ENCODE measurements at regions not wholly inside any gene's neighbourhood (a gene's known extent, or its start where the extent isn't known, plus 50 kb on each side); places are given as distances from the start of the nearest gene placed in this dataset.
"Not testable (repeated sequence)": the region's sequence is repeated elsewhere in the genome, so short reads cannot be mapped to it uniquely, and the experiment has no call there.

DNA sequence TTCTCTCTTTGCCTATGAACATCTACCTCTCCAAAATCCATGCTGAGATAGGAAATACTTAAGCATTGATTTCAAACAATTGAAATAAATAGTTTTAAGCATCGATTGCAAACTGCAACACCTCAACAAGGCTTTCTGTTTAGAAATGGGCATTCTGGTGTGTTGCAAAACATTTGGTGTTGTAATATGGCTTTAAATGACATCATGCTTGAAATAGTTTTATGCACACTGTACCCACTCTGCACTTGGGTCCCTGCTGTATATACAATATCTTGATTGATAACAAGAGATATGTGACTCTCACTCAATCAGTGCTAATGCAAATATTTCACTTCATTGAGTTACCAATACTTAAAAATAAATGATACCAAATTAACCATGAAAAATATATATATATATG, 964.9 kb upstream of the GRIA3 start:
- DNase-seq (ENCODE audit: low spot score in 2 of 2) = no peak
- 61 to 79% methylated on average over 1 of the region's 1 CpG for WGBS, 2 donors
- intact Hi-C loops (cut with DNase I; ENCODE audit: low total_unique reads) = no loop called here
- TF ChIP-seq, protein P1, sequence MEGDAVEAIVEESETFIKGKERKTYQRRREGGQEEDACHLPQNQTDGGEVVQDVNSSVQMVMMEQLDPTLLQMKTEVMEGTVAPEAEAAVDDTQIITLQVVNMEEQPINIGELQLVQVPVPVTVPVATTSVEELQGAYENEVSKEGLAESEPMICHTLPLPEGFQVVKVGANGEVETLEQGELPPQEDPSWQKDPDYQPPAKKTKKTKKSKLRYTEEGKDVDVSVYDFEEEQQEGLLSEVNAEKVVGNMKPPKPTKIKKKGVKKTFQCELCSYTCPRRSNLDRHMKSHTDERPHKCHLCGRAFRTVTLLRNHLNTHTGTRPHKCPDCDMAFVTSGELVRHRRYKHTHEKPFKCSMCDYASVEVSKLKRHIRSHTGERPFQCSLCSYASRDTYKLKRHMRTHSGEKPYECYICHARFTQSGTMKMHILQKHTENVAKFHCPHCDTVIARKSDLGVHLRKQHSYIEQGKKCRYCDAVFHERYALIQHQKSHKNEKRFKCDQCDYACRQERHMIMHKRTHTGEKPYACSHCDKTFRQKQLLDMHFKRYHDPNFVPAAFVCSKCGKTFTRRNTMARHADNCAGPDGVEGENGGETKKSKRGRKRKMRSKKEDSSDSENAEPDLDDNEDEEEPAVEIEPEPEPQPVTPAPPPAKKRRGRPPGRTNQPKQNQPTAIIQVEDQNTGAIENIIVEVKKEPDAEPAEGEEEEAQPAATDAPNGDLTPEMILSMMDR (IDR thresholded peaks at IDR 0.05) = no peak
- no peak for TF ChIP-seq POLR2A (IDR thresholded peaks at IDR 0.05)
- no peak overlapping the region for H3K4me3 ChIP-seq (ENCODE audit: low read depth, poor library complexity, severe bottlenecking)

DNA sequence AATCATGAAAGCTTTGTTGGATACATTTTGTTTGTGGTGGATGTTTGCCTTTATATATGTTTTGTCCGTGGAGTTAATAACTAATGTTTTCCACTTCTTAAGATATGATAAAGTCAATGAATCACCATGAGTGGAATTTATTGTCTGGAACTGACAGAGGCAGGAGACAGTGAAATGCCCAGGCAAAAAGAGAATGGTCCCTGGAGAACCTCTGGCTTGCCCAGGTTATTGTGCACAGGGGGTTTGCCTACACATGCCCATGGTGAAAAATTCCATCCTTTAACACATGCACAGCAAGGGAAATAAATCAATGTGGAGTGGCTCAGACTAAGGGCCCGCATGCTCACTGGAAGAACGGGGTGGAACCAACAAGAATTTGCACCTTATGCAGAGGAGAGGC, 964.3 kb upstream of the GRIA3 start:
- DNase-seq (ENCODE audit: low spot score in 2 of 2) = no peak
- TF ChIP-seq POLR2A (IDR thresholded peaks at IDR 0.05) = no peak
- TF ChIP-seq, protein P1 (IDR thresholded peaks at IDR 0.05) = no peak
- H3K4me3 ChIP-seq (ENCODE audit: low read depth, poor library complexity, severe bottlenecking) = no peak overlapping the region
- intact Hi-C loops (cut with DNase I; ENCODE audit: low total_unique reads) = no loop called here
- 68 to 71% methylated on average over 3 of the region's 3 CpGs for WGBS, 2 donors

DNA sequence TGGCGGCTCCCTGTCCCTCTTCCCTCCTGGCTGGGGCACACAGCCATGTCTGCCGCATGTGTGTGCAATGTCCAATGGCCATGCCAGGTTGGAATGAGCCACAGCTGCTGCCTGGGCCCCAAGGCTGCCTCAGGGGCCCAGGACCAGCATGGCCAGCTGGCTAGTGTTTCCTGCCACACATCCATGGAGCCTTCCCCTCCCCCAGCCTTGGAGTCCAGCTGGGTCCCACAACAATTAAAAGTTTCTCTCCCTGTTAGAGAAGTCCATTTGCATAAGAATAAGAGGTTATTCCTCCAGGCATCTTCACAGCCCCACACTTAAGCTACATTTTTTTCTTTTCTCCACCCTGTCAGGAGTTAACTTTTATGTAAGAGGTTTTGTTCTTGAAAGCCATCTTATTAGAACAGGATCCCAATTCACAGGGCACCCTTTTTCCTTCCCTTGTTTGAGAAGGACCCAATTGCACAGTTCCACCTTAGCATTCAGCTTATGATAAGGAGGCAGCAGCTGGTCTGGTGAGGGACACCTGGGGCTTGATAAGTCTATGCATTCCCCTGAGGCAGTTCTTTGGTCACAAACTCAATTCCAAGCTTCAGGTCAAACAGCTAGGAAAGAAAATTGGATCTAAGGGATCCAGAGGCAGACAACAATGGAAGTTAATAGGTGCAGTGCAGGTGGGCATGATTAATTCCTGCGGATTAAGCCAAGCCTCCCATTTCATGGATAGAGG, 963.3 kb upstream of the GRIA3 start:
- H3K4me3 ChIP-seq (ENCODE audit: low read depth, poor library complexity, severe bottlenecking) = no peak overlapping the region
- 55 to 89% methylated on average over 2 to 3 of the region's 3 CpGs for WGBS, 2 donors
- no peak for DNase-seq (ENCODE audit: low spot score in 2 of 2)
- TF ChIP-seq POLR2A (IDR thresholded peaks at IDR 0.05) = no peak
- TF ChIP-seq, protein P1 (IDR thresholded peaks at IDR 0.05) = no peak
- intact Hi-C loops (cut with DNase I; ENCODE audit: low total_unique reads) = no loop called here

DNA sequence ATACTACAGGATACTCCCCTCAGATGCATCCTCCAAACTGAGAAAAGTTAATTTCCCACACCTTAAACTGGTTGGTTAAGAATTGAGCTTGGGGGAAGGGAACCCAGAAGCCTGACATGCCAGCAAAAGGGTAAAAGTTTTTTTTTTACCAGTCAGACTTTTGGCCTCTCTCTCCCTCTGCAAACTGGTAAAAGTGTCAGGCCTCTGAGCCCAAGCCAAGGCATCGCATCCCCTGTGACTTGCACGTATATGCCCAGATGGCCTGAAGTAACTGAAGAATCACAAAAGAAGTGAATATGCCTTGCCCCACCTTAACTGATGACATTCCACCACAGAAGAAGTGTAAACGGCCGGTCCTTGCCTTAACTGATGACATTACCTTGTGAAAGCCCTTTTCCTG, 962.3 kb upstream of the GRIA3 start:
- intact Hi-C loops (cut with DNase I; ENCODE audit: low total_unique reads); H3K4me3 ChIP-seq (ENCODE audit: low read depth, poor library complexity, severe bottlenecking); DNase-seq (ENCODE audit: low spot score in 2 of 2): not testable (repeated sequence)
- 46 to 63% methylated on average over 4 of the region's 4 CpGs for WGBS, 2 donors

DNA sequence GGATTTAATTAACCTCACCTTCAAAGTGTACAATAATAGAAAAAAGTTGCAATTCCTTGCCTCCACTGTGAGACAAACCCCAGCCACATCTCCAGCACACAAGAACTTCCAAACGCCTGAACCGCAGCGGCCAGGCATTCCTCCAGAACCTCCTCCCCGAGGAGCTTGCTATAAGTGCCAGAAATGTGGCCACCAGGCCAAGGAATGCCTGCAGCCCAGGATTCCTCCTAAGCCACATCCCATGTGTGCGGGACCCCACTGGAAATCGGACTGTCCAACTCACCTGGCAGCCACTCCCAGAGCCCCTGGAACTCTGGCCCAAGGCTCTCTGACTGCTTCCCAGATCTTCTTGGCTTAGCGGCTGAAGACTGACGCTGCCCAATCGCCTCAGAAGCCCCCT, 959.9 kb upstream of the GRIA3 start:
- 74 to 88% methylated on average over 6 to 9 of the region's 9 CpGs for WGBS, 2 donors
- H3K4me3 ChIP-seq (ENCODE audit: low read depth, poor library complexity, severe bottlenecking); DNase-seq (ENCODE audit: low spot score in 2 of 2); intact Hi-C loops (cut with DNase I; ENCODE audit: low total_unique reads): not testable (repeated sequence)

DNA sequence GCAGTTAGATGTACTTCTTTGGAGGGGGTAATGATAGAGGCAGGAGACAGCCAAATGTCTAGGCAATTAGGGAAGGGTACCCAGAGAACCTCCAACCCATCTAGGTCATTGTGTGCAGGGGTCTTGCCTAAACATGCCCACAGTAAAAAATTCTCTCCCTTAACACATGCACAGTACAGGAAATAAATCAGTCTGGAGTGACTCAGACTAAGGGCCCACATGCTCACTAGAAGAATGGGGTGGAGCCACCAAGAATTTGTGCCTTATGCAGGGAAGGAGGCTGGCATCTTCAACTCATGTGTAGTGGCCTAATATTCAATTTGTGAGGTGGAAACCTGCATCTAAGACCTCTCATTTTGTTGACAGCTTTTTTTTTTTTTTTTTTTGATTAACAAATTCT, 945.3 kb upstream of the GRIA3 start:
- H3K4me3 ChIP-seq (ENCODE audit: low read depth, poor library complexity, severe bottlenecking) = no peak overlapping the region
- no peak for DNase-seq (ENCODE audit: low spot score in 2 of 2)
- intact Hi-C loops (cut with DNase I; ENCODE audit: low total_unique reads) = no loop called here
- TF ChIP-seq POLR2A (IDR thresholded peaks at IDR 0.05) = no peak
- TF ChIP-seq, protein P1 (IDR thresholded peaks at IDR 0.05) = no peak

DNA sequence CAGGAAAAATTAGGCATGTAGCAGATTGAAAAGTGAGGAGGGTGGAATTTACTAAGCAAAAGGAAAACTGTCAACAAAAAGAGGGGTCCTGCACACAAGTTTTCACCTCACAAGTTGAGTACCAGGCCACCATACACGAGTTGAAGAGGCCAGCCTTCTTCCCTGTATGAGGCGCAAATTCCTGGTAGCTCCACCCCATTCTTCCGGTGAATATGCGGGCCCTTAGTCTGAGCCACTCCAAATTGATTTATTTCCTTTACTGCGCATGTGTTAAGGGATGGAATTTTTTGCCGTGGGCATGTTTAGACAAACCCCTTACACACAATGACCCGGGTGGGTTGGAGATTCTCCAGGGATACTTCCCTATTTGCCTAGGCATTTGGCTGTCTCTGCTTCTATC, 942.1 kb upstream of the GRIA3 start:
- intact Hi-C loops (cut with DNase I; ENCODE audit: low total_unique reads) = no loop called here
- TF ChIP-seq POLR2A (IDR thresholded peaks at IDR 0.05) = no peak
- TF ChIP-seq, protein P1 (IDR thresholded peaks at IDR 0.05) = no peak
- no peak for DNase-seq (ENCODE audit: low spot score in 2 of 2)
- WGBS, 2 donors = 74 to 76% methylated on average over 7 of the region's 7 CpGs
- H3K4me3 ChIP-seq (ENCODE audit: low read depth, poor library complexity, severe bottlenecking) = no peak overlapping the region
